ENCODE measurements at regions not wholly inside any gene's neighbourhood (a gene's known extent, or its start where the extent isn't known, plus 50 kb on each side); places are given as distances from the start of the nearest gene placed in this dataset.

- Histone ChIP-seq H3K27me3 (no peaks in the 10 kb centered on the region), H3K27ac (no peak overlapping the region), H3K4me3 (no peak overlapping the region), H3K9me3 (no peaks in the 10 kb centered on the region), H3K4me1 (no peaks in the 10 kb centered on the region), H3K36me3 (no peaks in the 10 kb centered on the region)
- TF ChIP-seq CTCF (IDR thresholded peaks at IDR 0.05) (no peak), POLR2A (IDR thresholded peaks at IDR 0.05) (no peak)
- intact Hi-C loops (cut with DNase I), result no loop called here
- DNase-seq (no peak), ATAC-seq (no peak)
- WGBS, 4 donors, result 66 to 81% (median 74%) methylated on average over 5 of the region's 5 CpGs
Measured at GRCh38 chr6:133689863-133690262, 199.1 kb upstream of the TCF21 start.

- DNase-seq, result no peak
- 93 to 99% (median 96%) methylated on average over 1 of the region's 1 CpG for WGBS, 4 donors
- no peak overlapping the region for H3K27ac ChIP-seq
- no peaks in the 10 kb centered on the region for H3K36me3 ChIP-seq
- intact Hi-C loops (cut with DNase I), result no loop called here
- H3K4me3 ChIP-seq, result no peak overlapping the region
- no peak for ATAC-seq
- no peaks in the 10 kb centered on the region for H3K4me1 ChIP-seq
- H3K9me3 ChIP-seq, result peaks cover 0 to 3% (median 0%) of the 10 kb centered on the region in 12 donors
- TF ChIP-seq CTCF (IDR thresholded peaks at IDR 0.05) (no peak), POLR2A (IDR thresholded peaks at IDR 0.05) (no peak)
- no peaks in the 10 kb centered on the region for H3K27me3 ChIP-seq
Measured at GRCh38 chr6:133693565-133693964, 195.3 kb upstream of the TCF21 start.

- Histone ChIP-seq H3K4me1 (no peaks in the 10 kb centered on the region), H3K9me3 (peaks cover 0 to 21% (median 0%) of the 10 kb centered on the region in 12 donors), H3K4me3 (no peak overlapping the region), H3K27ac (no peak overlapping the region), H3K27me3 (no peaks in the 10 kb centered on the region), H3K36me3 (no peaks in the 10 kb centered on the region)
- TF ChIP-seq CTCF (IDR thresholded peaks at IDR 0.05) (no peak), POLR2A (IDR thresholded peaks at IDR 0.05) (no peak)
- ATAC-seq (no peak), DNase-seq (no peak)
- intact Hi-C loops (cut with DNase I), result no loop called here
Measured at GRCh38 chr6:133697185-133697584, 191.7 kb upstream of the TCF21 start.

GRCh38 chr6:133697666-133698065 lies 191.2 kb upstream of the TCF21 start:
- 54 to 67% (median 58%) methylated on average over 1 of the region's 1 CpG for WGBS, 4 donors
- ATAC-seq, result no peak
- H3K4me1 ChIP-seq, result peaks cover 0 to 3% (median 0%) of the 10 kb centered on the region in 12 donors
- no peak overlapping the region for H3K27ac ChIP-seq
- H3K4me3 ChIP-seq, result no peak overlapping the region
- intact Hi-C loops (cut with DNase I), result no loop called here
- DNase-seq, result no peak
- H3K9me3 ChIP-seq, result peaks cover 0 to 21% (median 0%) of the 10 kb centered on the region in 12 donors
- H3K36me3 ChIP-seq, result no peaks in the 10 kb centered on the region
- TF ChIP-seq CTCF (IDR thresholded peaks at IDR 0.05) (no peak), POLR2A (IDR thresholded peaks at IDR 0.05) (no peak)
- no peaks in the 10 kb centered on the region for H3K27me3 ChIP-seq

All from heart left ventricle (tissue), 16 donors.